Astrocyte of the cerebellum (primary cell): ENCODE measurements at regions not wholly inside any gene's neighbourhood (a gene's known extent, or its start where the extent isn't known, plus 50 kb on each side); places are given as distances from the start of the nearest gene placed in this dataset.
"Not testable (repeated sequence)": the region's sequence is repeated elsewhere in the genome, so short reads cannot be mapped to it uniquely, and the experiment has no call there.

Experiments
- DNase-seq: peaks from one replicate; pipeline ENCODE4 v3.0.0-alpha.2; 2011; ENCODE audit warnings: low read depth
- H3K4me3 ChIP-seq: 2 replicates; pipeline ENCODE4 v1.5.1; 2011; ENCODE audit warnings: mild to moderate bottlenecking, low read depth, low read length, moderate library complexity
- CTCF ChIP-seq: IDR thresholded peaks from 2 replicates; pipeline ENCODE4 v1.5.1; 2012; ENCODE audit warnings: low read length, low read depth, moderate library complexity, mild to moderate bottlenecking; ENCODE audit errors: missing control alignments
- in situ Hi-C: cut with HindIII; loops from 2 replicates; pipeline ENCODE4 v1.10.0; 2017; ENCODE audit warnings: low sequenced_read_pairs

GRCh38 chr20:24418731-24419130, 50.7 kb upstream of the SYNDIG1 start:
- in situ Hi-C loops, result no loop called here
- H3K4me3 ChIP-seq, result no peak overlapping the region
- no peak for DNase-seq
- no peak for TF ChIP-seq CTCF

DNA sequence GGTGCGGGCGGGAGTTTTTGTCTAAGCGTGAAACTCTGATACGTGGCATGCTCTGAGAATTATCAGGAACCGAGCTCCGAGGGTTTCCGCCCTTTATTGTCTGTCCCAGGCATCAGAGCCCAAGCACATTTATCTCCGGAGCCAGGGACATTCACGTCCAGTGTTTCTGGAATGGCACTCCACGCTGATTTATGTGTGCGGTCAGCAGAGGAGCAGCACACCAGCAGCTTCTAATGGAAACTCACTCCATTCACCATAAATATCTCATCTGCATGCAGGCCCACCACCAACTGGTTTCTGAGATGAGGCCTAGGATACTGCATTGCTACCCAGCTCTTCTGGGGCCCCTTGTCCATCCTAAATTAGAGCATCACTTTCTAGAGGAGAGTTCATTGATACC, 51.9 kb upstream of the SYNDIG1 start:
- no peak for DNase-seq
- H3K4me3 ChIP-seq, result no peak overlapping the region
- no peak for TF ChIP-seq CTCF
- in situ Hi-C loops, result no loop called here

DNA sequence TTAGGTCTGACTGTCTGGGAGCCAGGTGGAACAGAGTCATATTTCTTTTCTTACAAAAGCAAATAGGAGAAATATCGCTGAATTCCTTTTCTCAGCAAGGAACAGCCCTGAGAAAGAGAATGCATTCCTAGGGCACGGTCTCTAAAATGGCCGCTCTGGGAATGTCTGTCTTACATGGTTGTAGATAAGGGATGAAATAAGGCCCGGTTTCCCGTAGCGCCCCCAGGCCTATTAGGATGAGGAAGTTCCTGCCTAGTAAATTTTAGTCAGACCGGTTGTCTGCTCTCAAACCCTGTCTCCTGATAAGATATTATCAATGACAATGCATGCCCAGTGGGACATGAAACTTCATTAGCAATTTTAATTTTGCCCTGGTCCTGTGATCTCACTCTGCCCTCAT, 54.0 kb upstream of the SYNDIG1 start:
- in situ Hi-C loops, H3K4me3 ChIP-seq, DNase-seq: not testable (repeated sequence)

GRCh38 chr20:24411834-24412216, 57.6 kb upstream of the SYNDIG1 start:
- no peak overlapping the region for H3K4me3 ChIP-seq
- in situ Hi-C loops, result no loop called here
- TF ChIP-seq CTCF, result no peak
- no peak for DNase-seq

DNA sequence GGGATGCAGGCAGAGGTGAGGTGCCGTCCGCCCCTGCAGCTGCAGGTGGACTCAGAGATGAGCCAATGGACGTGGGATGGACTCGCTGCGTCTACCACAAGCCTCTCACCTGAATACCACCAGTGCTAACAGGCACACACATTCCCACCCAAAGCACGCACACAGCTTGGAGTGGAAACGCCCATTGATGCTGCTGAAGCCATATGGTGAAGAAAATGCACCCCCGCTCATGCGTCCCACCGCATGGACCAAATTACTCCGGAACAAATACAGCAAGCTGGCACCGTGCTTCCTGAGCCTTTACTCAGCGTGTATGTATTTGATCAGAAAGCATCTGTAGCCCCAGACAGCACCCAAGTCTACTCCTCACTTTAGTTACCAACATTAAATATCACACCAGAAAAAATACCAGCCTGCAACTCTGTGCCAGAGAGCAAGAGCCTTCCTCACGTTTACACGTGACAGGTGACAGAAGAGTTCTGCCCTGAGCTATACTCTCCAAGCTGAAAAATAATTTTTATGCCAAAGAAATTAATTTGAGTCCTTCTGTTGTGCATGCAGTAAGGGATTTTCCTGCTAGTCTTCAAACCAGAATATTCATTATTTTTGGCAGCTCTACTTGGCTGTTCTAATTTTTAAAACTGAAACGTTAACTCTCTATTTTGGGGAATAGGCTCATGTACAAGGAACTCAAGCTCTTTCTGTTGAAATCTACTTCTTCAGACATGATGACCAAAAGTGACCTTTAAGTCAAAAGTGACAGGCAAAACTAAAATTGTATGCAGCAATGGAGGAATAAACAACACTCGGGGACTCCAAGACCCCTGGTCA, 58.2 kb upstream of the SYNDIG1 start:
- H3K4me3 ChIP-seq, result no peak overlapping the region
- in situ Hi-C loops, result no loop called here
- TF ChIP-seq CTCF, result no peak
- DNase-seq, result no peak

- in situ Hi-C loops, result loop anchor here (5.0 kb wide), 2 partner anchors 55 to 65 kb away; no protein-coding TSS in a partner anchor
- TF ChIP-seq CTCF, result no peak
- DNase-seq, result no peak
- no peak overlapping the region for H3K4me3 ChIP-seq
Measured at GRCh38 chr20:24407151-24407550, 62.3 kb upstream of the SYNDIG1 start.

- no peak for TF ChIP-seq CTCF
- in situ Hi-C loops, result loop anchor here (5.0 kb wide), 2 partner anchors 54 to 66 kb away; no protein-coding TSS in a partner anchor
- DNase-seq, result no peak
- H3K4me3 ChIP-seq, result no peak overlapping the region
Measured at GRCh38 chr20:24406750-24407149, 62.7 kb upstream of the SYNDIG1 start.
